ENCODE measurements at regions not wholly inside any gene's neighbourhood (a gene's known extent, or its start where the extent isn't known, plus 50 kb on each side); places are given as distances from the start of the nearest gene placed in this dataset.

DNA sequence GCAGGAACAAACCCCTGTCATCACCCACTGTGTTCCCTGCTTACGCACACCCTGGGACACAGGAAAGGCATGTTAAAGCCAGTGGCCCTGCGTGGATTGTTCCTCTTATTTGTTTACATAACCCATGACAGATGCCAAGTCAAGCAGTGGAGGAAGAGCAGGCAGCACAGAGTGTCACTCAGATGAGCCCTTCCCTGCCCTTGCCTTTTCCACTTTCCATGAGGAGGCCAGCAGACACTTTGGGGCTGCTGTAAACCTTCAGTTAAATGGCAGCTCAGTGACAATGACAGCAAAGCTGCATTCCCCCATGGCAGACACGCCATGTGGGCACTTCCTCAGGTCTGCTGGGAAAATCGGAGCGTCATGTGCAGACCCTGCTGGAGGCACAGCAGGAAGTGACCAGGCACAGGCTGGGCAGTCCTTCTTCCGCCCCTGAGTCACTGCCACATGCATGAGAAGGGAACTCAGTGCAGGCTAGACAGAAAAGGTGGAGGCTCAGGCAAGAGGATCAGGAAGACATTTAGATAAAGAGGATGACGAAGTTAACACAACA is 216.8 kb upstream of the PIK3R1 start:
- H4K20me1 ChIP-seq (ENCODE audit: control insufficient read depth, insufficient read depth, low read depth, low read length) = no peaks in the 10 kb centered on the region
- H3K9me2 ChIP-seq (replicated peaks; ENCODE audit: control insufficient read depth, low read length) = no peaks in the 10 kb centered on the region
- H3F3A ChIP-seq (ENCODE audit: control insufficient read depth, insufficient read depth) = no peaks in the 10 kb centered on the region
- no peaks in the 10 kb centered on the region for H3K79me2 ChIP-seq (ENCODE audit: control insufficient read depth, low read length)
- H3K4me1 ChIP-seq (ENCODE audit: control insufficient read depth, low read length) = no peaks in the 10 kb centered on the region
- H3K27ac ChIP-seq (ENCODE audit: low read depth, low read length) = no peak overlapping the region
- no peaks in the 10 kb centered on the region for H3K36me3 ChIP-seq (ENCODE audit: control insufficient read depth, low read length)
- no peaks in the 10 kb centered on the region for H3K9me3 ChIP-seq (ENCODE audit: control insufficient read depth, insufficient read depth, low read length)
- no peaks in the 10 kb centered on the region for H3K27me3 ChIP-seq (ENCODE audit: control insufficient read depth, low read length)
- TF ChIP-seq, protein P1, sequence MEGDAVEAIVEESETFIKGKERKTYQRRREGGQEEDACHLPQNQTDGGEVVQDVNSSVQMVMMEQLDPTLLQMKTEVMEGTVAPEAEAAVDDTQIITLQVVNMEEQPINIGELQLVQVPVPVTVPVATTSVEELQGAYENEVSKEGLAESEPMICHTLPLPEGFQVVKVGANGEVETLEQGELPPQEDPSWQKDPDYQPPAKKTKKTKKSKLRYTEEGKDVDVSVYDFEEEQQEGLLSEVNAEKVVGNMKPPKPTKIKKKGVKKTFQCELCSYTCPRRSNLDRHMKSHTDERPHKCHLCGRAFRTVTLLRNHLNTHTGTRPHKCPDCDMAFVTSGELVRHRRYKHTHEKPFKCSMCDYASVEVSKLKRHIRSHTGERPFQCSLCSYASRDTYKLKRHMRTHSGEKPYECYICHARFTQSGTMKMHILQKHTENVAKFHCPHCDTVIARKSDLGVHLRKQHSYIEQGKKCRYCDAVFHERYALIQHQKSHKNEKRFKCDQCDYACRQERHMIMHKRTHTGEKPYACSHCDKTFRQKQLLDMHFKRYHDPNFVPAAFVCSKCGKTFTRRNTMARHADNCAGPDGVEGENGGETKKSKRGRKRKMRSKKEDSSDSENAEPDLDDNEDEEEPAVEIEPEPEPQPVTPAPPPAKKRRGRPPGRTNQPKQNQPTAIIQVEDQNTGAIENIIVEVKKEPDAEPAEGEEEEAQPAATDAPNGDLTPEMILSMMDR (IDR thresholded peaks at IDR 0.05; ENCODE audit: low read depth, low read length, poor library complexity, severe bottlenecking) = no peak
- no peak for TF ChIP-seq EZH2phosphoT487 (IDR thresholded peaks at IDR 0.05; ENCODE audit: borderline replicate concordance, low read length)
- H3K4me2 ChIP-seq (ENCODE audit: low read length) = no peak overlapping the region
- no peak overlapping the region for H3K4me3 ChIP-seq (ENCODE audit: low read length)

GRCh38 chr5:67997892-67998457 is 217.6 kb upstream of the PIK3R1 start:
- Histone ChIP-seq H3K36me3 (ENCODE audit: control insufficient read depth, low read length) (no peaks in the 10 kb centered on the region), H3K4me2 (ENCODE audit: low read length) (no peak overlapping the region), H3K4me1 (ENCODE audit: control insufficient read depth, low read length) (no peaks in the 10 kb centered on the region), H3K9me3 (ENCODE audit: control insufficient read depth, insufficient read depth, low read length) (no peaks in the 10 kb centered on the region), H3K27ac (ENCODE audit: low read depth, low read length) (no peak overlapping the region), H3F3A (ENCODE audit: control insufficient read depth, insufficient read depth) (no peaks in the 10 kb centered on the region), H4K20me1 (ENCODE audit: control insufficient read depth, insufficient read depth, low read depth, low read length) (no peaks in the 10 kb centered on the region), H3K4me3 (ENCODE audit: low read length) (no peak overlapping the region), H3K27me3 (ENCODE audit: control insufficient read depth, low read length) (no peaks in the 10 kb centered on the region), H3K79me2 (ENCODE audit: control insufficient read depth, low read length) (no peaks in the 10 kb centered on the region), H3K9me2 (replicated peaks; ENCODE audit: control insufficient read depth, low read length) (no peaks in the 10 kb centered on the region)
- no peak for TF ChIP-seq EZH2phosphoT487 (IDR thresholded peaks at IDR 0.05; ENCODE audit: borderline replicate concordance, low read length)
- TF ChIP-seq, protein P1 (IDR thresholded peaks at IDR 0.05; ENCODE audit: low read depth, low read length, poor library complexity, severe bottlenecking) = no peak

DNA sequence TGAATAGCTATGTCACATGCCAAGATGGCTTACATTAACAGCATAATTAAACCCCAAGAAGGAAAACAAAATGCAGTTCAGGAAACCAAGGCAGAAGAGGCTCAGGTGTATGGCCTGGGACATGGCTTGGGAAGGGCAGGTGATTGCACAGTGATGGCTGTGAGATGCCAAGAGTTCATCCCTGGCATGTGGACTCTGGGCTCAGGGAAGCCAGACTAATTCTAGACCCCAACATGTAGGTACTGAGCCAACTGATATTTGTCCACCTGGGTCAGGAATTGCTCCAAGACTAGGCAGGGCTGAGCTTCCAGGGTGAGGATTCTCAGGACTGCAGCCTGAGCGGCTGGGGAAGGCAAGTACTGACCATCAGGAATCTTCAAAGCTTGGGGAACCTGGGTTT is 218.4 kb upstream of the PIK3R1 start:
- Histone ChIP-seq H3K9me3 (ENCODE audit: control insufficient read depth, insufficient read depth, low read length) (no peaks in the 10 kb centered on the region), H3K4me3 (ENCODE audit: low read length) (no peak overlapping the region), H3K36me3 (ENCODE audit: control insufficient read depth, low read length) (no peaks in the 10 kb centered on the region), H3K4me2 (ENCODE audit: low read length) (no peak overlapping the region), H3F3A (ENCODE audit: control insufficient read depth, insufficient read depth) (no peaks in the 10 kb centered on the region), H4K20me1 (ENCODE audit: control insufficient read depth, insufficient read depth, low read depth, low read length) (no peaks in the 10 kb centered on the region), H3K9me2 (replicated peaks; ENCODE audit: control insufficient read depth, low read length) (no peaks in the 10 kb centered on the region), H3K27me3 (ENCODE audit: control insufficient read depth, low read length) (no peaks in the 10 kb centered on the region), H3K4me1 (ENCODE audit: control insufficient read depth, low read length) (no peaks in the 10 kb centered on the region), H3K27ac (ENCODE audit: low read depth, low read length) (no peak overlapping the region), H3K79me2 (ENCODE audit: control insufficient read depth, low read length) (no peaks in the 10 kb centered on the region)
- no peak for TF ChIP-seq EZH2phosphoT487 (IDR thresholded peaks at IDR 0.05; ENCODE audit: borderline replicate concordance, low read length)
- TF ChIP-seq, protein P1 (IDR thresholded peaks at IDR 0.05; ENCODE audit: low read depth, low read length, poor library complexity, severe bottlenecking) = no peak

All from DOHH2 (cell line).